ENCODE measurements at regions not wholly inside any gene's neighbourhood (a gene's known extent, or its start where the extent isn't known, plus 50 kb on each side); places are given as distances from the start of the nearest gene placed in this dataset.
"Not testable (repeated sequence)": the region's sequence is repeated elsewhere in the genome, so short reads cannot be mapped to it uniquely, and the experiment has no call there.

- intact Hi-C loops (cut with DNase I) = not testable (repeated sequence)
Measured at GRCh38 chrX:123788193-123788592, 55.3 kb upstream of the THOC2 start.

GRCh38 chrX:123788744-123789143 is 55.9 kb upstream of the THOC2 start:
- no peak for ATAC-seq
- TF ChIP-seq, protein P1, sequence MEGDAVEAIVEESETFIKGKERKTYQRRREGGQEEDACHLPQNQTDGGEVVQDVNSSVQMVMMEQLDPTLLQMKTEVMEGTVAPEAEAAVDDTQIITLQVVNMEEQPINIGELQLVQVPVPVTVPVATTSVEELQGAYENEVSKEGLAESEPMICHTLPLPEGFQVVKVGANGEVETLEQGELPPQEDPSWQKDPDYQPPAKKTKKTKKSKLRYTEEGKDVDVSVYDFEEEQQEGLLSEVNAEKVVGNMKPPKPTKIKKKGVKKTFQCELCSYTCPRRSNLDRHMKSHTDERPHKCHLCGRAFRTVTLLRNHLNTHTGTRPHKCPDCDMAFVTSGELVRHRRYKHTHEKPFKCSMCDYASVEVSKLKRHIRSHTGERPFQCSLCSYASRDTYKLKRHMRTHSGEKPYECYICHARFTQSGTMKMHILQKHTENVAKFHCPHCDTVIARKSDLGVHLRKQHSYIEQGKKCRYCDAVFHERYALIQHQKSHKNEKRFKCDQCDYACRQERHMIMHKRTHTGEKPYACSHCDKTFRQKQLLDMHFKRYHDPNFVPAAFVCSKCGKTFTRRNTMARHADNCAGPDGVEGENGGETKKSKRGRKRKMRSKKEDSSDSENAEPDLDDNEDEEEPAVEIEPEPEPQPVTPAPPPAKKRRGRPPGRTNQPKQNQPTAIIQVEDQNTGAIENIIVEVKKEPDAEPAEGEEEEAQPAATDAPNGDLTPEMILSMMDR (IDR thresholded peaks at IDR 0.05) = no peak
- no peak for DNase-seq

More at GRCh38 chrX:123788193-123788592, 55.3 kb upstream of the THOC2 start:
- H3K9me3 ChIP-seq; H3K4me1 ChIP-seq; H3K36me3 ChIP-seq (ENCODE audit: insufficient read depth in 1 of 2, low read depth in 1 of 2); DNase-seq; H3K27me3 ChIP-seq (ENCODE audit: insufficient read depth in 3 of 3, low read length in 2 of 3); H3K27ac ChIP-seq; ATAC-seq; H3K4me3 ChIP-seq: not testable (repeated sequence)
- 80 to 89% (median 83%) methylated on average over 15 of the region's 15 CpGs for WGBS, 3 donors

GRCh38 chrX:123797543-123798447 is 62.1 kb upstream of the XIAP start:
- TF ChIP-seq, protein P1 (IDR thresholded peaks at IDR 0.05) = no peak
- ATAC-seq (no peak), DNase-seq (no peak)
- H3K27ac ChIP-seq = no peak overlapping the region
- no peaks in the 10 kb centered on the region for H3K27me3 ChIP-seq (ENCODE audit: insufficient read depth in 3 of 3, low read length in 2 of 3)
- intact Hi-C loops (cut with DNase I) = no loop called here
- H3K9me3 ChIP-seq = no peaks in the 10 kb centered on the region
- H3K36me3 ChIP-seq (ENCODE audit: insufficient read depth in 1 of 2, low read depth in 1 of 2) = no peaks in the 10 kb centered on the region
- no peaks in the 10 kb centered on the region for H3K4me1 ChIP-seq
- H3K4me3 ChIP-seq = no peak overlapping the region
- WGBS, 3 donors = 81 to 91% (median 89%) methylated on average over 8 of the region's 8 CpGs

More at GRCh38 chrX:123788744-123789143, 55.9 kb upstream of the THOC2 start:
- Histone ChIP-seq H3K27me3 (ENCODE audit: insufficient read depth in 3 of 3, low read length in 2 of 3) (no peaks in the 10 kb centered on the region), H3K27ac (no peak overlapping the region), H3K4me3 (no peak overlapping the region), H3K36me3 (ENCODE audit: insufficient read depth in 1 of 2, low read depth in 1 of 2) (no peaks in the 10 kb centered on the region), H3K4me1 (no peaks in the 10 kb centered on the region), H3K9me3 (no peaks in the 10 kb centered on the region)
- intact Hi-C loops (cut with DNase I) = no loop called here

GRCh38 chrX:123798706-123799430 is 61.0 kb upstream of the XIAP start:
- H3K4me3 ChIP-seq; H3K36me3 ChIP-seq (ENCODE audit: insufficient read depth in 1 of 2, low read depth in 1 of 2); H3K9me3 ChIP-seq; H3K27me3 ChIP-seq (ENCODE audit: insufficient read depth in 3 of 3, low read length in 2 of 3); intact Hi-C loops (cut with DNase I); H3K27ac ChIP-seq; DNase-seq; ATAC-seq; H3K4me1 ChIP-seq: not testable (repeated sequence)
- 55 to 67% (median 63%) methylated on average over 10 to 12 of the region's 13 CpGs for WGBS, 3 donors

- H3K4me3 ChIP-seq = no peak overlapping the region
- H3K27me3 ChIP-seq (ENCODE audit: insufficient read depth in 3 of 3, low read length in 2 of 3) = no peaks in the 10 kb centered on the region
- TF ChIP-seq, protein P1 (IDR thresholded peaks at IDR 0.05) = no peak
- no peak overlapping the region for H3K27ac ChIP-seq
- 70 to 83% (median 73%) methylated on average over 2 of the region's 2 CpGs for WGBS, 3 donors
- no peaks in the 10 kb centered on the region for H3K9me3 ChIP-seq
- intact Hi-C loops (cut with DNase I) = no loop called here
- DNase-seq (no peak), ATAC-seq (no peak)
- no peaks in the 10 kb centered on the region for H3K36me3 ChIP-seq (ENCODE audit: insufficient read depth in 1 of 2, low read depth in 1 of 2)
- H3K4me1 ChIP-seq = no peaks in the 10 kb centered on the region
Measured at GRCh38 chrX:123801901-123802300, 58.0 kb upstream of the XIAP start.
